H1 (cell line): ENCODE measurements at regions not wholly inside any gene's neighbourhood (a gene's known extent, or its start where the extent isn't known, plus 50 kb on each side); places are given as distances from the start of the nearest gene placed in this dataset.

Experiments
- ASH2L ChIP-seq: fragments of 200-600, 300-600 bp; sonication (generic); IDR thresholded peaks from one replicate; pipeline ENCODE4 v1.7.1; 2017; ENCODE audit warnings: low read length
- CREB1 ChIP-seq: IDR thresholded peaks from 2 replicates; pipeline ENCODE4 v1.6.1; 2012; ENCODE audit warnings: inconsistent platforms
- SIX5 ChIP-seq: IDR thresholded peaks from 2 replicates; pipeline ENCODE4 v1.6.1; 2011; ENCODE audit warnings: mild to moderate bottlenecking, low read depth, low read length

GRCh38 chr12:86787419-86787818 is 531.2 kb upstream of the MGAT4C start (continued):
- TF ChIP-seq SIX5: no peak
- no peak for TF ChIP-seq ASH2L
- no peak for TF ChIP-seq CREB1
- TF ChIP-seq, all 59 proteins: peak for 0
